ENCODE measurements at regions not wholly inside any gene's neighbourhood (a gene's known extent, or its start where the extent isn't known, plus 50 kb on each side); places are given as distances from the start of the nearest gene placed in this dataset.

DNA sequence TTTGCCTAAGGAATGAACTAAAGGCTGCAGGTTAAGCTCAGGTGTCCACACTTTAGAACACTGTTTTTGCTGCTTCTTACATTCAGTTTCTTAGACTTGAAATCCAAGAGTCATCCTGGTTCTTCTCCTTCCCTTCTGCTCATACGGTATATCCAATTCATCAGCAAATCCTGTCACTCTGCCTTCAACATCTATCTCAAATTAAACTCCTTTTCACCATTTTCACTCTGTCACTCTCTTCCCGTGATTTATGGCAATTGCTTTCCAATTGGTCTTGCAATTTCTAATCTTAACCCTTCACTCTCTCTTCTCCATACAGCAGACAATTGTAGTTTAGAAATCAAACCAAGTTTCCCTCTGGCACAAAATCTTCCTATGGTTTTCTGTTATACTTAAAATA is 182.9 kb downstream of the MRPS30 start:
- FAIRE-seq (no peak), DNase-seq (ENCODE audit: low read depth, low spot score) (no peak)
- TF ChIP-seq EZH2 (IDR thresholded peaks at IDR 0.05; ENCODE audit: low read length) (no peak), CTCF (optimal IDR thresholded peaks at IDR 0.05 in 1 of 3, IDR thresholded peaks at IDR 0.05 in 1 of 3, conservative IDR thresholded peaks at IDR 0.05 in 1 of 3; ENCODE audit: extremely low read depth in 1 of 3, insufficient read depth in 2 of 3, low read length in 3 of 3) (no peak)
- H3K4me2 ChIP-seq (ENCODE audit: control insufficient read depth, extremely low read depth, insufficient read depth, low read depth, low read length) = no peak overlapping the region
- no peaks in the 10 kb centered on the region for H3K36me3 ChIP-seq (ENCODE audit: control insufficient read depth in 2 of 2, extremely low read depth in 1 of 2, insufficient read depth in 2 of 2, low read length in 2 of 2)
- no peaks in the 10 kb centered on the region for H3K4me1 ChIP-seq (ENCODE audit: control insufficient read depth, extremely low read depth, insufficient read depth, low read length)
- H3K4me3 ChIP-seq (ENCODE audit: control insufficient read depth in 2 of 3, extremely low read depth in 1 of 3, insufficient read depth in 2 of 3, low read depth in 1 of 3, low read length in 3 of 3) = no peak overlapping the region
- no peaks in the 10 kb centered on the region for H3K79me2 ChIP-seq (ENCODE audit: control insufficient read depth, insufficient read depth, low read length)
- no peaks in the 10 kb centered on the region for H3K9me1 ChIP-seq (ENCODE audit: control insufficient read depth, extremely low read depth, insufficient read depth, low read length)
- no peaks in the 10 kb centered on the region for H3K9me3 ChIP-seq (ENCODE audit: control insufficient read depth, low read depth, low read length)
- H4K20me1 ChIP-seq (ENCODE audit: control insufficient read depth, extremely low read depth, insufficient read depth, low read length) = no peaks in the 10 kb centered on the region
- no peaks in the 10 kb centered on the region for H3K27me3 ChIP-seq (ENCODE audit: control insufficient read depth, extremely low read depth, insufficient read depth, low read length)
- dilution Hi-C loops (cut with MboI; ENCODE audit: extremely low pct_ligation_motif_present, low sequenced_read_pairs) = no loop called here
- no peak overlapping the region for H3K27ac ChIP-seq (ENCODE audit: control insufficient read depth, insufficient read depth, low read length)
- H3K9ac ChIP-seq (ENCODE audit: control insufficient read depth, extremely low read depth, insufficient read depth, low read length) = no peak overlapping the region
- H2AFZ ChIP-seq (ENCODE audit: control insufficient read depth, low read length) = no peak overlapping the region

GRCh38 chr5:44993286-44993685 is 184.5 kb downstream of the MRPS30 start:
- Histone ChIP-seq H3K9me3 (ENCODE audit: control insufficient read depth, low read depth, low read length) (no peaks in the 10 kb centered on the region), H3K9me1 (ENCODE audit: control insufficient read depth, extremely low read depth, insufficient read depth, low read length) (no peaks in the 10 kb centered on the region), H3K36me3 (ENCODE audit: control insufficient read depth in 2 of 2, extremely low read depth in 1 of 2, insufficient read depth in 2 of 2, low read length in 2 of 2) (no peaks in the 10 kb centered on the region), H3K4me2 (ENCODE audit: control insufficient read depth, extremely low read depth, insufficient read depth, low read depth, low read length) (no peak overlapping the region), H3K79me2 (ENCODE audit: control insufficient read depth, insufficient read depth, low read length) (no peaks in the 10 kb centered on the region), H3K9ac (ENCODE audit: control insufficient read depth, extremely low read depth, insufficient read depth, low read length) (no peak overlapping the region), H3K27ac (ENCODE audit: control insufficient read depth, insufficient read depth, low read length) (no peak overlapping the region), H3K4me1 (ENCODE audit: control insufficient read depth, extremely low read depth, insufficient read depth, low read length) (no peaks in the 10 kb centered on the region), H4K20me1 (ENCODE audit: control insufficient read depth, extremely low read depth, insufficient read depth, low read length) (no peaks in the 10 kb centered on the region), H3K27me3 (ENCODE audit: control insufficient read depth, extremely low read depth, insufficient read depth, low read length) (no peaks in the 10 kb centered on the region), H2AFZ (ENCODE audit: control insufficient read depth, low read length) (no peak overlapping the region), H3K4me3 (ENCODE audit: control insufficient read depth in 2 of 3, extremely low read depth in 1 of 3, insufficient read depth in 2 of 3, low read depth in 1 of 3, low read length in 3 of 3) (no peak overlapping the region)
- no peak for DNase-seq (ENCODE audit: low read depth, low spot score)
- no peak for TF ChIP-seq EZH2 (IDR thresholded peaks at IDR 0.05; ENCODE audit: low read length)
- TF ChIP-seq CTCF (optimal IDR thresholded peaks at IDR 0.05 in 1 of 3, IDR thresholded peaks at IDR 0.05 in 1 of 3, conservative IDR thresholded peaks at IDR 0.05 in 1 of 3; ENCODE audit: extremely low read depth in 1 of 3, insufficient read depth in 2 of 3, low read length in 3 of 3) = no peak
- FAIRE-seq = no peak
- dilution Hi-C loops (cut with MboI; ENCODE audit: extremely low pct_ligation_motif_present, low sequenced_read_pairs) = no loop called here
